Fibroblast of lung (primary cell): ENCODE measurements at regions not wholly inside any gene's neighbourhood (a gene's known extent, or its start where the extent isn't known, plus 50 kb on each side); places are given as distances from the start of the nearest gene placed in this dataset.

Source experiments
- DNase-seq, 2 donors: peaks; one replicate each; pipeline versions ENCODE4 v3.0.0 to v3.0.0-alpha.2; 2010; ENCODE audit warnings: low read depth in 2 of 2
- H2AFZ ChIP-seq: 2 replicates; pipeline ENCODE4 v1.5.1; 2012; ENCODE audit warnings: low read length, control low read depth, inconsistent platforms
- H3K27ac ChIP-seq: 2 replicates; pipeline ENCODE4 v1.5.1; 2011; ENCODE audit warnings: low read length, control low read depth; ENCODE audit not compliant: insufficient read depth
- H3K27me3 ChIP-seq: 2 replicates; pipeline ENCODE4 v1.5.1; 2011; ENCODE audit warnings: mild to moderate bottlenecking, low read length; ENCODE audit not compliant: control insufficient read depth, insufficient read depth
- H3K36me3 ChIP-seq: 2 replicates; pipeline ENCODE4 v1.5.1; 2011; ENCODE audit warnings: low read length; ENCODE audit not compliant: control insufficient read depth, insufficient read depth
- H3K4me1 ChIP-seq: 2 replicates; pipeline ENCODE4 v1.5.1; 2011; ENCODE audit warnings: low read length; ENCODE audit not compliant: control insufficient read depth, insufficient read depth; ENCODE audit errors: extremely low read depth
- H3K4me2 ChIP-seq: 2 replicates; pipeline ENCODE4 v1.5.1; 2011; ENCODE audit warnings: low read length, control low read depth; ENCODE audit not compliant: insufficient read depth; ENCODE audit errors: extremely low read depth
- H3K4me3 ChIP-seq, 4 experiments: fragments of 200-600 bp in 1 of 4; sonication (generic) in 1 of 4; replicated peaks in 1 of 4; 2 replicates each; pipeline ENCODE4 v1.5.1; 2011 to 2016; ENCODE audit warnings: low read length in 4 of 4, low read depth in 3 of 4, mild to moderate bottlenecking in 3 of 4, control low read depth in 2 of 4, inconsistent platforms in 1 of 4, mixed read lengths in 1 of 4; ENCODE audit not compliant: insufficient read depth in 1 of 4; ENCODE audit errors: control extremely low read depth in 1 of 4
- H3K79me2 ChIP-seq: 2 replicates; pipeline ENCODE4 v1.5.1; 2012; ENCODE audit warnings: mild to moderate bottlenecking, low read length, inconsistent platforms; ENCODE audit not compliant: control insufficient read depth, insufficient read depth
- H3K9ac ChIP-seq: 2 replicates; pipeline ENCODE4 v1.5.1; 2011; ENCODE audit warnings: mild to moderate bottlenecking, low read length, control low read depth; ENCODE audit not compliant: insufficient read depth
- H3K9me3 ChIP-seq: 2 replicates; pipeline ENCODE4 v1.5.1; 2012; ENCODE audit warnings: low read depth, low read length; ENCODE audit not compliant: control insufficient read depth, insufficient read depth
- H4K20me1 ChIP-seq: 2 replicates; pipeline ENCODE4 v1.5.1; 2011; ENCODE audit warnings: low read length; ENCODE audit not compliant: control insufficient read depth, insufficient read depth; ENCODE audit errors: extremely low read depth
- EZH2 ChIP-seq: IDR thresholded peaks from 2 replicates; pipeline ENCODE4 v1.5.1; 2012; ENCODE audit warnings: low read length, control low read depth, mild to moderate bottlenecking; ENCODE audit errors: missing control alignments
- TF ChIP-seq, protein P1 (sequence below), 2 donors: IDR thresholded peaks in 1 of 2; conservative IDR thresholded peaks in 1 of 2; 1 replicate in 1 of 2; 2 replicates in 1 of 2; pipeline ENCODE4 v1.5.1; 2011 to 2012; ENCODE audit warnings: low read length in 2 of 2, control low read depth in 1 of 2, inconsistent platforms in 1 of 2, low read depth in 1 of 2, mild to moderate bottlenecking in 1 of 2

DNA sequence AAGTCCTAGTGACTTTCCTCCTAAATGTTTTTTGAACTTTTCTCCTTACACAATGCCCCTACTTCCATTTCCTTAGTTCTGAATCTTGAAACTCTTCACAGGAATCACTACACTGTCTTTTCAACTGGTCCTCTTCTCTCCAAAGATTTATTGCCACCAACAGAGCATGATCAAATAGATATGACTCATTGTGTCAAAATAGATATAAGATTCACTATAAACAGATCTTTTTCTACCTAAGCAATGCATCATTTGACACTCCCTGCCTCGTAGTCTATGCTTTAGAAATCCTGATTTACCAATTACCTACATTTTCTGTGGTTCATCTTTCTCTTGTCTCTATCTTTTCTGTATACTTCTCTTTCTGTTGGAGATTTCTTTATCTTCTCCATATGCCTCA, 789.6 kb upstream of the SLIT2 start:
- Histone ChIP-seq H3K4me2 (no peak overlapping the region), H3K79me2 (no peaks in the 10 kb centered on the region), H3K9ac (no peak overlapping the region), H2AFZ (no peak overlapping the region), H4K20me1 (no peaks in the 10 kb centered on the region), H3K4me1 (no peaks in the 10 kb centered on the region), H3K27me3 (no peaks in the 10 kb centered on the region), H3K27ac (no peak overlapping the region), H3K4me3 (no peak overlapping the region), H3K36me3 (no peaks in the 10 kb centered on the region), H3K9me3 (no peaks in the 10 kb centered on the region)
- no peak for DNase-seq
- TF ChIP-seq, protein P1, sequence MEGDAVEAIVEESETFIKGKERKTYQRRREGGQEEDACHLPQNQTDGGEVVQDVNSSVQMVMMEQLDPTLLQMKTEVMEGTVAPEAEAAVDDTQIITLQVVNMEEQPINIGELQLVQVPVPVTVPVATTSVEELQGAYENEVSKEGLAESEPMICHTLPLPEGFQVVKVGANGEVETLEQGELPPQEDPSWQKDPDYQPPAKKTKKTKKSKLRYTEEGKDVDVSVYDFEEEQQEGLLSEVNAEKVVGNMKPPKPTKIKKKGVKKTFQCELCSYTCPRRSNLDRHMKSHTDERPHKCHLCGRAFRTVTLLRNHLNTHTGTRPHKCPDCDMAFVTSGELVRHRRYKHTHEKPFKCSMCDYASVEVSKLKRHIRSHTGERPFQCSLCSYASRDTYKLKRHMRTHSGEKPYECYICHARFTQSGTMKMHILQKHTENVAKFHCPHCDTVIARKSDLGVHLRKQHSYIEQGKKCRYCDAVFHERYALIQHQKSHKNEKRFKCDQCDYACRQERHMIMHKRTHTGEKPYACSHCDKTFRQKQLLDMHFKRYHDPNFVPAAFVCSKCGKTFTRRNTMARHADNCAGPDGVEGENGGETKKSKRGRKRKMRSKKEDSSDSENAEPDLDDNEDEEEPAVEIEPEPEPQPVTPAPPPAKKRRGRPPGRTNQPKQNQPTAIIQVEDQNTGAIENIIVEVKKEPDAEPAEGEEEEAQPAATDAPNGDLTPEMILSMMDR (conservative IDR thresholded peaks at IDR 0.05 in 1 of 2, IDR thresholded peaks at IDR 0.05 in 1 of 2; ENCODE audit: low read depth in 1 of 2, low read length in 2 of 2): no peak
- no peak for TF ChIP-seq EZH2

DNA sequence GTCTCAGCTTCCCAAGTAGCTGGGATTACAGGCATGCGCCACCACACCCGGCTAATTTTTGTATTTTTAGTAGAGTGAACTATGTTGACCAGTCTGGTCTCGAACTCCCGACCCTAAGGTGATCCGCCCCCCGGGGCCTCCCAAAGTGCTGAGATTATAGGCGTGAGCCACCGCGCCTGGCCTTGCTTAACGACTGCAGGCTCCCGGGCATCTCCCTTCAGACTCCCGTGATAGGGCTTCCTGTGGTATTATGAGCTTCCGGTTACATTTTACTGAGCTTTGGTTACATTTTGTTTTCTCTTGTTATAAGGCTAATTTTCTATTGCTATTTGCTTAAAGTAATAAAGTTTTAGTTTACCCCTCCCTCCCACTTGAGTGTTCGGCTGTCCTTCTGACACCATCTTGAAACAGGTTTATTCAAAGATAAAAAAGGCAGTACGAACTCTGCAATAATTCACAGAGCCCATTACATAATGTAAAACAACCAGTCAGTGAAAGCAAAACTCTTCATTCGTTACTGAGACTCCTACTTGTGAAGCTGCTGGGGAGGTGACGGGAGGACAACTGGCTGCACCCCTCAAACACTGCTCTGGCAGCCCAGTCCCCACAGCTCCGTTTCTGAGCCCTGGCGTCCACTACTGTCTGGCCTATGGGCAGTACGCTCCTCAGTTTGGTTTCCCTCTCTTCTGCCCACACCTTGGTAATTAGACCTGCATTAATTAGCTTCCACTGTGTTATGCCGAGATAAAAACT, 795.7 kb upstream of the SLIT2 start:
- TF ChIP-seq EZH2: no peak
- TF ChIP-seq, protein P1 (conservative IDR thresholded peaks at IDR 0.05 in 1 of 2, IDR thresholded peaks at IDR 0.05 in 1 of 2; ENCODE audit: low read depth in 1 of 2, low read length in 2 of 2): no peak
- Histone ChIP-seq H3K4me2 (no peak overlapping the region), H3K4me1 (no peaks in the 10 kb centered on the region), H3K27ac (no peak overlapping the region), H3K79me2 (no peaks in the 10 kb centered on the region), H3K27me3 (no peaks in the 10 kb centered on the region), H3K36me3 (no peaks in the 10 kb centered on the region), H3K4me3 (no peak overlapping the region), H3K9me3 (no peaks in the 10 kb centered on the region), H4K20me1 (no peaks in the 10 kb centered on the region), H3K9ac (no peak overlapping the region), H2AFZ (no peak overlapping the region)
- DNase-seq: no peak

DNA sequence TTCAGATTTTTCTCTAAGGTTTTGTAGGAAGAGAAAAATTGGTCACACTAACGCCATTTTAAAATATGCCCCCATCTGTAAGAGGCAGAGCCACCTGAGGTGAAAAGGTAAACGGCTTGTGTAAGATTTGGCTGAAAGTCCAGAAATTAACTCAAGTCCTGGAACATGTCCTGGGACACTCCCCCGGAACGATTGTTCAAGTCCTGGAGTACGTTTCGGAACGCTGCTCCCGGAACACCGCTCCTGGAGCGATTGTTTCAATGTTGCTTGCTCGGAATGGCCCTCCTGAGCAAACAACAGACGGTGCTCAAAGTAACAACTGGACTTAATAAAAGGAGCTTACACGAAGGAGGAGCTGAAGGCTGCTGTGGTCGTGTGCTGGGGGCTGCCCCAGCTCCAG, 796.5 kb upstream of the SLIT2 start:
- no peak for TF ChIP-seq EZH2
- TF ChIP-seq, protein P1 (conservative IDR thresholded peaks at IDR 0.05 in 1 of 2, IDR thresholded peaks at IDR 0.05 in 1 of 2; ENCODE audit: low read depth in 1 of 2, low read length in 2 of 2): no peak
- Histone ChIP-seq H4K20me1 (no peaks in the 10 kb centered on the region), H3K27ac (no peak overlapping the region), H3K27me3 (no peaks in the 10 kb centered on the region), H3K79me2 (no peaks in the 10 kb centered on the region), H3K4me2 (no peak overlapping the region), H3K36me3 (no peaks in the 10 kb centered on the region), H3K9ac (no peak overlapping the region), H2AFZ (no peak overlapping the region), H3K4me3 (no peak overlapping the region), H3K9me3 (no peaks in the 10 kb centered on the region), H3K4me1 (no peaks in the 10 kb centered on the region)
- no peak for DNase-seq
